ENCODE measurements at regions not wholly inside any gene's neighbourhood (a gene's known extent, or its start where the extent isn't known, plus 50 kb on each side); places are given as distances from the start of the nearest gene placed in this dataset.

DNA sequence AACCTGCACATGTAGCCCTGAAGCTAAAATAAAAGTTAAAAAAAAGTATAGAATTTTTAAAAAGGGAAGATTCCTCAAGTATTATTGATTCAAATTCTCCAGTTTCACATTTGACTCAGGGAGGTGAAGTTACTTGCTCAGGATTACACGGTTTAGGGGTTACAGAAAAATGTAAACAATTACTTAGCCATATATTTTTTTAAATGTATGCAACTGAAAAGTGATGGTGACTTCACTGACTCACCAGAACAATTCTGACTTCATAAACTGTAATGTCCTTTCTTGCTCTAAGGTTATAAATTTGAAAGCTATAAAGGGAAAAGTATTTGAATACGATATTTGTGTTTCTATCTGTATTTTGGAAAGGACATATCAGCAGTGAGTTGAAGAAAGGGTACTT is 371.2 kb downstream of the SPRY1 start:
- TF ChIP-seq, protein P1, sequence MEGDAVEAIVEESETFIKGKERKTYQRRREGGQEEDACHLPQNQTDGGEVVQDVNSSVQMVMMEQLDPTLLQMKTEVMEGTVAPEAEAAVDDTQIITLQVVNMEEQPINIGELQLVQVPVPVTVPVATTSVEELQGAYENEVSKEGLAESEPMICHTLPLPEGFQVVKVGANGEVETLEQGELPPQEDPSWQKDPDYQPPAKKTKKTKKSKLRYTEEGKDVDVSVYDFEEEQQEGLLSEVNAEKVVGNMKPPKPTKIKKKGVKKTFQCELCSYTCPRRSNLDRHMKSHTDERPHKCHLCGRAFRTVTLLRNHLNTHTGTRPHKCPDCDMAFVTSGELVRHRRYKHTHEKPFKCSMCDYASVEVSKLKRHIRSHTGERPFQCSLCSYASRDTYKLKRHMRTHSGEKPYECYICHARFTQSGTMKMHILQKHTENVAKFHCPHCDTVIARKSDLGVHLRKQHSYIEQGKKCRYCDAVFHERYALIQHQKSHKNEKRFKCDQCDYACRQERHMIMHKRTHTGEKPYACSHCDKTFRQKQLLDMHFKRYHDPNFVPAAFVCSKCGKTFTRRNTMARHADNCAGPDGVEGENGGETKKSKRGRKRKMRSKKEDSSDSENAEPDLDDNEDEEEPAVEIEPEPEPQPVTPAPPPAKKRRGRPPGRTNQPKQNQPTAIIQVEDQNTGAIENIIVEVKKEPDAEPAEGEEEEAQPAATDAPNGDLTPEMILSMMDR (IDR thresholded peaks at IDR 0.05): no peak
- TF ChIP-seq EZH2 (IDR thresholded peaks at IDR 0.05; ENCODE audit: borderline replicate concordance, insufficient read depth, low read depth, low read length, poor library complexity, severe bottlenecking): no peak

Data from B cell (primary cell).